ENCODE measurements at regions not wholly inside any gene's neighbourhood (a gene's known extent, or its start where the extent isn't known, plus 50 kb on each side); places are given as distances from the start of the nearest gene placed in this dataset.

- no peak overlapping the region for H3K4me3 ChIP-seq
- DNase-seq (ENCODE audit: low spot score) (no peak), ATAC-seq (ENCODE audit: insufficient number of reproducible peaks, low FRiP score, low read depth) (no peak)
- H3K4me1 ChIP-seq (ENCODE audit: control insufficient read depth in 1 of 2, low read depth in 2 of 2) = no peaks in the 10 kb centered on the region
- H3K27me3 ChIP-seq (replicated peaks; ENCODE audit: insufficient read depth) = no peaks in the 10 kb centered on the region
- no peaks in the 10 kb centered on the region for H3K36me3 ChIP-seq
- peaks cover 3% of the 10 kb centered on the region for H3K9me3 ChIP-seq
- TF ChIP-seq CTCF (IDR thresholded peaks at IDR 0.05) = no peak
- H3K27ac ChIP-seq = no peak overlapping the region
Measured at GRCh38 chr15:31828594-31828993, 201.7 kb upstream of the CHRNA7 start.

- ATAC-seq (ENCODE audit: insufficient number of reproducible peaks, low FRiP score, low read depth) (no peak), DNase-seq (ENCODE audit: low spot score) (no peak)
- Histone ChIP-seq H3K27me3 (replicated peaks; ENCODE audit: insufficient read depth) (no peaks in the 10 kb centered on the region), H3K4me3 (no peak overlapping the region), H3K36me3 (no peaks in the 10 kb centered on the region), H3K27ac (no peak overlapping the region), H3K4me1 (ENCODE audit: control insufficient read depth in 1 of 2, low read depth in 2 of 2) (no peaks in the 10 kb centered on the region), H3K9me3 (peaks cover 3% of the 10 kb centered on the region)
- no peak for TF ChIP-seq CTCF (IDR thresholded peaks at IDR 0.05)
Measured at GRCh38 chr15:31830591-31830990, 199.7 kb upstream of the CHRNA7 start.

GRCh38 chr15:31831596-31831995 lies 198.7 kb upstream of the CHRNA7 start:
- Histone ChIP-seq H3K9me3 (peaks cover 3% of the 10 kb centered on the region), H3K4me3 (no peak overlapping the region), H3K36me3 (no peaks in the 10 kb centered on the region), H3K4me1 (ENCODE audit: control insufficient read depth in 1 of 2, low read depth in 2 of 2) (no peaks in the 10 kb centered on the region), H3K27me3 (replicated peaks; ENCODE audit: insufficient read depth) (no peaks in the 10 kb centered on the region), H3K27ac (no peak overlapping the region)
- no peak for DNase-seq (ENCODE audit: low spot score)
- TF ChIP-seq CTCF (IDR thresholded peaks at IDR 0.05) = no peak
- ATAC-seq (ENCODE audit: insufficient number of reproducible peaks, low FRiP score, low read depth) = no peak

GRCh38 chr15:31834654-31835053 lies 195.7 kb upstream of the CHRNA7 start:
- Histone ChIP-seq H3K4me3 (no peak overlapping the region), H3K27me3 (replicated peaks; ENCODE audit: insufficient read depth) (no peaks in the 10 kb centered on the region), H3K9me3 (peaks cover 3% of the 10 kb centered on the region), H3K36me3 (no peaks in the 10 kb centered on the region), H3K27ac (no peak overlapping the region), H3K4me1 (ENCODE audit: control insufficient read depth in 1 of 2, low read depth in 2 of 2) (no peaks in the 10 kb centered on the region)
- ATAC-seq (ENCODE audit: insufficient number of reproducible peaks, low FRiP score, low read depth) = no peak
- DNase-seq (ENCODE audit: low spot score) = no peak
- no peak for TF ChIP-seq CTCF (IDR thresholded peaks at IDR 0.05)

- ATAC-seq (ENCODE audit: insufficient number of reproducible peaks, low FRiP score, low read depth) (no peak), DNase-seq (ENCODE audit: low spot score) (no peak)
- Histone ChIP-seq H3K4me3 (no peak overlapping the region), H3K9me3 (no peaks in the 10 kb centered on the region), H3K36me3 (no peaks in the 10 kb centered on the region), H3K27me3 (replicated peaks; ENCODE audit: insufficient read depth) (no peaks in the 10 kb centered on the region), H3K4me1 (ENCODE audit: control insufficient read depth in 1 of 2, low read depth in 2 of 2) (no peaks in the 10 kb centered on the region), H3K27ac (no peak overlapping the region)
- TF ChIP-seq CTCF (IDR thresholded peaks at IDR 0.05) = no peak
Measured at GRCh38 chr15:31839388-31839787, 190.9 kb upstream of the CHRNA7 start.
